GM12875 (cell line): ENCODE measurements at regions not wholly inside any gene's neighbourhood (a gene's known extent, or its start where the extent isn't known, plus 50 kb on each side); places are given as distances from the start of the nearest gene placed in this dataset.

Experiments used
- H3K4me3 ChIP-seq: one replicate; pipeline ENCODE4 v1.5.1; 2011; ENCODE audit warnings: low read depth, low read length, control low read depth
- TF ChIP-seq, protein P1 (sequence below): IDR thresholded peaks from 2 replicates; pipeline ENCODE4 v1.5.1; 2011; ENCODE audit warnings: low read depth, mild to moderate bottlenecking, control low read depth, inconsistent platforms, low read length, moderate library complexity, borderline replicate concordance; ENCODE audit not compliant: insufficient read depth

DNA sequence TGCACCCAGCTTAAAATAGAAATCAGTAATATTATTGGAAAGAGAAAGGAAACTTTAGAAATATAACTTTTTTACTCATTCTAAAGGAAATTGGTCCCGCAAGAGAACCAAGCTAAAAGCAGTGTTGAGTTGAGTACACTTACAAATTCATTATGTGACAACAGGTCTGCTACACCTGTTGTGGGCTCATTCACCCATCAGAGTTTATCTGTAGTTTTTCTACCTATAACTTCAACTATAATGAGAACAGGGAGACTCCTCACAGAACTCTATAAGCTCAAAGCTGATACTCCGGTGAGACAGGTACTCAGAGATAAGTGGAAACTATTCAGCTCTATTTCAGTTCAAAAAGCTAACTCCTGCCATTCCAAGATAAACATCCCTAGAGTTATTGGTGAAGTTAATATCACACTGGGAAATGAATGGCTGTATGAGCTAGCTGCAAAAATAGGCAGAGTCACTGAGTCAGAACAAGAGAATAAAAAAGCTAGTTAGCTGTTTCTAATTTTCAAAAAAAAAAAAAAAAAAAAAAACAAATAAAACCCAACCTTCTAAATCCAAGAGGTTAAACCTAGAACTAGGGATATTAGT lies 121.3 kb downstream of the PPP1R3A start:
- TF ChIP-seq, protein P1, sequence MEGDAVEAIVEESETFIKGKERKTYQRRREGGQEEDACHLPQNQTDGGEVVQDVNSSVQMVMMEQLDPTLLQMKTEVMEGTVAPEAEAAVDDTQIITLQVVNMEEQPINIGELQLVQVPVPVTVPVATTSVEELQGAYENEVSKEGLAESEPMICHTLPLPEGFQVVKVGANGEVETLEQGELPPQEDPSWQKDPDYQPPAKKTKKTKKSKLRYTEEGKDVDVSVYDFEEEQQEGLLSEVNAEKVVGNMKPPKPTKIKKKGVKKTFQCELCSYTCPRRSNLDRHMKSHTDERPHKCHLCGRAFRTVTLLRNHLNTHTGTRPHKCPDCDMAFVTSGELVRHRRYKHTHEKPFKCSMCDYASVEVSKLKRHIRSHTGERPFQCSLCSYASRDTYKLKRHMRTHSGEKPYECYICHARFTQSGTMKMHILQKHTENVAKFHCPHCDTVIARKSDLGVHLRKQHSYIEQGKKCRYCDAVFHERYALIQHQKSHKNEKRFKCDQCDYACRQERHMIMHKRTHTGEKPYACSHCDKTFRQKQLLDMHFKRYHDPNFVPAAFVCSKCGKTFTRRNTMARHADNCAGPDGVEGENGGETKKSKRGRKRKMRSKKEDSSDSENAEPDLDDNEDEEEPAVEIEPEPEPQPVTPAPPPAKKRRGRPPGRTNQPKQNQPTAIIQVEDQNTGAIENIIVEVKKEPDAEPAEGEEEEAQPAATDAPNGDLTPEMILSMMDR = no peak
- no peak overlapping the region for H3K4me3 ChIP-seq

DNA sequence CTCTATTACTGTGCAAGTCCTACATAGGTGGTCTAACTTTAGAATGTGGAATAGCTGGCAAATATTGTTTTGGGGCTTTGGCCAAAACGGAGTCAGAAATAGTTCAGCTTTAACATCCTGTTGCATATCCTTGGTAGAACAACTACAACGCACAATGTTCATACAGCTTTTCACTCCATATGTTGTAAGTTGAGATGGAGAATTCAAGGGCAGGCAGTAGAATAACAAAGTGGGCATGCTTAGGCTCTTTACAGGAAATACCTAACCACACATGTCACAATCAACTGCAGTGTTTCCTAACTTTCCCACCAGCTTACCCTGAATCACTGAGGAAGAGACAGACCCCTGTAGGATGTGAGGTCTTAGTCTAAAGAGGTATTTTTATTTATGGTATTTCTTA lies 122.3 kb downstream of the PPP1R3A start:
- TF ChIP-seq, protein P1 = no peak

DNA sequence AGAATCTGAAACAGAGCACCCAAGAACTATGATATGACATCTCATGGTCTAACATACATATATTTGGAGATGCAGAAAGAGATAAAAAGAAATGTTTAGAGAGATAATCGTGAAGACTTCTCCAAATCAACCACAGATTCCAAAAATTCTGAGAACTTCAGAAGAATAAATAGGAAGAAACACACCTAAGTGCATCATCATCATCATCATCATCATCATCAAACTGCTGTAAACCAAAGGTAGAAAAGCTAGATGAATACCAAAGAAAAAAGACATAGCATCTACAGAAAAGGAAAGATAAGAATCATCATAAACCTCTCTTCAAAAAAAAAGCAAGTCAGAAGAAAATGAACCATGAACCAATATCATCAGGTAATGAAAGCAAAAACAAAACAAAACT lies 124.2 kb downstream of the PPP1R3A start:
- TF ChIP-seq, protein P1 = no peak
- no peak overlapping the region for H3K4me3 ChIP-seq

More for the DNA sequence above, 122.3 kb downstream of the PPP1R3A start:
- H3K4me3 ChIP-seq = no peak overlapping the region

DNA sequence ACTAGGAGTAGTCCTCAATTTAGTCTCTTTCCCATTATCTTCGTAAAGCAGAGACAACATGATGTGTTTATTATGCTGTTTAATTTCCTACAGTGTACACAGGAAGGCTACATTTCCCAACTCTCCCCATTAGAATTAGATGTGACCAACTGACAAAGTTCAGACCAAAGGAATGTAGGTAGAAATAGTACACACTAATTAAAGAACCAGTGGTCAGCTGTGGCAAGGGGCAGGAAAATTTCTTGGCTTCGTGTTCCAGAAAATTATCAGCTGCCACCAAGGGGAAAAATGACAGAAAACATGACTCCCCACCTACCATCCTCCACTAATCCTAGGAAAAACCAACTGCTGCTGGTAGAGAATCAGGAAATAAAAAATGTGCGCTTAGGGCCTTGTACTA lies 125.6 kb downstream of the PPP1R3A start:
- TF ChIP-seq, protein P1 = no peak
- no peak overlapping the region for H3K4me3 ChIP-seq

DNA sequence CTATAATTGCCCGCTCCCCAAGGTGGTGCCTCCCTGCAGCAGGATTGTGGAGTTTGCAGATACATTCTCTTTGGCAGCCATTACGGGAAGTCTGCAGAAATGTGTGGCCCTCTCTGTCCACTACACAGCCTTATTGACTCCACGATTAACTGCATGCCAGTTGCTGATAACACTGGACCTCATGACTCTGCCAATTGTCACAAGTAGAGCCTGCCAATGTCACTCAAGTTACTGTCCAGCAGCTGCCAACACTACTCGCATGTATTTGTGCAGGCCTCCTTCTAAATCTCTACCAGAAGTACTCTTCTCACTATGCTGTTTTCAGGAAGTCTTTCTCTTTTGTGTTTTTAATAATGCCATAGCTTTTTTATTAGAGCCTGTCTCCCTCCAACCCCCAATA lies 128.8 kb downstream of the PPP1R3A start:
- H3K4me3 ChIP-seq = no peak overlapping the region
- TF ChIP-seq, protein P1 = no peak

DNA sequence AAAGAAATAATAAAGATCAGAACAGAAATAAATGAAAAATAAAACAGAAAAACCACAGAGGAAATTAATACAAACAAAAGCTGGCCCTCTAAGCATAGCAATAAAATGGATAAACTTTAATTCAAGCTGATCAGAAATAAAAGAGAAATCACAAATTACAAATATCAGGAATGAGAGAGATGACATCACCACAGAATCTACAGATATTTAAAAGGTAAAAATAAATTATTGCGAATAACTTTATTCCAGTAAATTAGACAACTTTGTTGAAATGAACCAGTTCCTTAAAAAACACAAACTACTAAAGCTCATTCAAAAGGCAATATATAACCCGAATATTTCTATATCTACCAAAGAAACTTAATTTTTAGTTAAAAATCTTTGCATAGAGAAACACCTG lies 131.7 kb downstream of the PPP1R3A start:
- H3K4me3 ChIP-seq = no peak overlapping the region
- TF ChIP-seq, protein P1 = no peak

DNA sequence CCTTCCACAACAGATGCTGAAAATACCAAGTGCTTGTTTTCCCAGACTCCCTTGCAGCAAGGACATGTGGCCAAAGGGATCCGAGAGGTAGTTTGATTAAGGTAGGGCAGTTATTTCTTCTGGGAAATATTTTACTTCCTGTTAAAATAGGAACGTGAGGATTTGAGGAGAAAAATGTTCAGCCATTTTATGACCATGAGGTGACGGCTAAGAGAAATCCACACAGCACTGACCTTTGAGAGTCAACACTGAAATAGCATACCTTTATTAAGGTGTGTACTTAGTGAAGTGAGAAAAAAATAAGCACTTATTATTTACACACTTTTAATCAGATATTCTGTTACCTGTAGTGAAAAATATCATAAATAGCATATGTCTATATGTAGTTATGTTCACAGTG lies 133.9 kb downstream of the PPP1R3A start:
- H3K4me3 ChIP-seq = no peak overlapping the region
- TF ChIP-seq, protein P1 = no peak
